PFSK-1 (cell line): ENCODE measurements at regions not wholly inside any gene's neighbourhood (a gene's known extent, or its start where the extent isn't known, plus 50 kb on each side); places are given as distances from the start of the nearest gene placed in this dataset.
A peak's percentile ranks its signal among the peaks of the same experiment; 100 is the strongest.

Experiments
- FOXP2 ChIP-seq: optimal IDR thresholded peaks from 2 replicates; pipeline ENCODE3; 2011; ENCODE audit warnings: borderline replicate concordance, control low read depth, inconsistent platforms; ENCODE audit not compliant: insufficient read depth; ENCODE audit errors: extremely low read length, extremely low read depth
- POLR2AphosphoS5 ChIP-seq: IDR thresholded peaks from 2 replicates; pipeline ENCODE4 v1.6.1; 2012; ENCODE audit warnings: low read depth, mild to moderate bottlenecking, control low read depth, low read length, moderate library complexity
- REST ChIP-seq, 2 experiments: IDR thresholded peaks; 2 replicates each; pipeline versions ENCODE4 v1.6.1 to v1.8.0; 2011 to 2012; ENCODE audit warnings: low read depth in 2 of 2, low read length in 2 of 2, control low read depth in 1 of 2, inconsistent platforms in 1 of 2, mild to moderate bottlenecking in 1 of 2, moderate library complexity in 1 of 2; ENCODE audit not compliant: insufficient read depth in 1 of 2
- SIN3A ChIP-seq: IDR thresholded peaks from 2 replicates; pipeline ENCODE4 v1.6.1; 2012; ENCODE audit warnings: mild to moderate bottlenecking, low read length, moderate library complexity, borderline replicate concordance; ENCODE audit not compliant: insufficient read depth
- TAF1 ChIP-seq: IDR thresholded peaks from 2 replicates; pipeline ENCODE4 v1.6.1; 2012; ENCODE audit warnings: low read length, control low read depth, borderline replicate concordance; ENCODE audit not compliant: insufficient read depth

- TF ChIP-seq FOXP2 = no peak
- TF ChIP-seq SIN3A = no peak
- no peak for TF ChIP-seq TAF1
- TF ChIP-seq REST (IDR thresholded peaks at IDR 0.05; ENCODE audit: insufficient read depth in 1 of 2, low read depth in 2 of 2, low read length in 2 of 2) = no peak
- no peak for TF ChIP-seq POLR2AphosphoS5
These were observed 279.6 kb downstream of the PDGFC start for GRCh38 chr4:156692016-156692415.

- TF ChIP-seq TAF1 (no peak), FOXP2 (no peak)
These were observed 281.0 kb downstream of the PDGFC start for GRCh38 chr4:156690572-156690971.

- TF ChIP-seq TAF1 (no peak), REST (IDR thresholded peaks at IDR 0.05; ENCODE audit: insufficient read depth in 1 of 2, low read depth in 2 of 2, low read length in 2 of 2) (no peak), POLR2AphosphoS5 (0 out of 2 replicates have a peak, but pooled peaks have one; percentile 45), SIN3A (0 out of 2 replicates have a peak, but pooled peaks have one; percentile 18), FOXP2 (no peak)
These were observed 285.5 kb downstream of the PDGFC start for GRCh38 chr4:156686120-156686519.

- TF ChIP-seq TAF1 = no peak
- TF ChIP-seq REST (IDR thresholded peaks at IDR 0.05; ENCODE audit: insufficient read depth in 1 of 2, low read depth in 2 of 2, low read length in 2 of 2) = no peak
These were observed 286.3 kb downstream of the PDGFC start for GRCh38 chr4:156685308-156685707.

- TF ChIP-seq SIN3A = no peak
- no peak for TF ChIP-seq POLR2AphosphoS5
- TF ChIP-seq TAF1 = no peak
- no peak for TF ChIP-seq FOXP2
- no peak for TF ChIP-seq REST (IDR thresholded peaks at IDR 0.05; ENCODE audit: insufficient read depth in 1 of 2, low read depth in 2 of 2, low read length in 2 of 2)
These were observed 293.9 kb downstream of the PDGFC start for GRCh38 chr4:156677656-156678055.

- no peak for TF ChIP-seq TAF1
- TF ChIP-seq FOXP2 = no peak
- TF ChIP-seq SIN3A = no peak
- no peak for TF ChIP-seq POLR2AphosphoS5
- no peak for TF ChIP-seq REST (IDR thresholded peaks at IDR 0.05; ENCODE audit: insufficient read depth in 1 of 2, low read depth in 2 of 2, low read length in 2 of 2)
These were observed 294.5 kb downstream of the PDGFC start for GRCh38 chr4:156677131-156677531.
